ENCODE measurements at regions not wholly inside any gene's neighbourhood (a gene's known extent, or its start where the extent isn't known, plus 50 kb on each side); places are given as distances from the start of the nearest gene placed in this dataset.

DNA sequence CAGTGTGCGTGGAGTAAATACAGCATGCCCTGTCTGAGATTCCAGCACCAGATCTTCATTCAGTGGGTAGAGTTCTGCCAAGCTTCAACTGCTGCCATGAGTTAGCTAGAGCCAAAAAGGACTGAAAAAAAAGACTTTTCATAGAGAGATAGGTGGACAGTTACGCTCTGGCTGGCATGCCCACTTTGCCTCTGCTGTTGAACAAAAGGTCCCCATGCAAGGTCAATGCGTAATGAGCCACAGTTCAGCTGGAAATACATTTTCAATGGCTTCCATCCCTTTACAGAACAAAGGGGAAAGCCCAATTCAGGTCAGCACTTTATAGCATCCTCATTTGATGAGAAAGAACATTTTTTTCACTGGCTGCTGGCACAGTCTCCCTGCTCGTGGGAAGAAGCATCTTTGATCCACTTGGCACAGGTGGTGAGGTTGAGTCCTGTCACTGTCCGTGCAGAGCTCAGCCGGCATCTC lies 86.9 kb upstream of the ERCC6L2 start:
- no peak for DNase-seq
- Mint-ChIP-seq H3K36me3 (ENCODE audit: insufficient read depth in 1 of 3, low read depth in 3 of 3) (no peaks in the 10 kb centered on the region), H3K9me3 (no peaks in the 10 kb centered on the region), H3K4me1 (peaks cover 25 to 26% of the 10 kb centered on the region in 2 experiments), H3K27me3 (ENCODE audit: low read depth) (peaks cover 3% of the 10 kb centered on the region; the same call in 1 of the 2 replicates), H3K4me3 (no peak overlapping the region), H3K27ac (no peak overlapping the region)
- Histone ChIP-seq H4K8ac (replicated peaks; ENCODE audit: insufficient read length, low read depth, low read length) (no peak overlapping the region), H4K5ac (ENCODE audit: insufficient read length, low read depth, low read length) (no peak overlapping the region), H4K91ac (ENCODE audit: insufficient read length, low read depth, low read length) (no peak overlapping the region), H3K23me2 (ENCODE audit: insufficient read length, low read depth, low read length, poor library complexity, severe bottlenecking) (no peaks in the 10 kb centered on the region), H3K27me3 (ENCODE audit: insufficient read depth, low read length) (no peaks in the 10 kb centered on the region), H3K9me3 (ENCODE audit: control insufficient read depth, low read depth, low read length) (no peaks in the 10 kb centered on the region), H3K14ac (ENCODE audit: insufficient read depth, low read length) (no peak overlapping the region), H3K56ac (ENCODE audit: insufficient read length, low read depth, low read length) (no peak overlapping the region), H3T11ph (ENCODE audit: low read length) (no peak overlapping the region), H2BK20ac (ENCODE audit: low read depth, low read length, poor library complexity, severe bottlenecking) (no peak overlapping the region), H3K23ac (ENCODE audit: insufficient read length, low read depth, low read length) (no peak overlapping the region), H3K79me1 (ENCODE audit: insufficient read depth, low read depth, low read length, poor library complexity, severe bottlenecking) (no peaks in the 10 kb centered on the region), H2BK15ac (ENCODE audit: low read depth, low read length) (no peak overlapping the region), H2BK5ac (ENCODE audit: insufficient read length, low read length) (no peak overlapping the region), H2AK5ac (ENCODE audit: insufficient read length, low read length) (no peak overlapping the region), H2BK12ac (ENCODE audit: insufficient read length, low read depth, low read length) (no peak overlapping the region), H3K4me1 (ENCODE audit: insufficient read depth, low read length) (peaks cover 3% of the 10 kb centered on the region; the same call in 1 of the 2 replicates), H2BK120ac (ENCODE audit: low read depth, low read length, poor library complexity, severe bottlenecking) (no peak overlapping the region), H3K27ac (ENCODE audit: insufficient read length, low read depth, low read length) (no peak overlapping the region), H2AFZ (ENCODE audit: low read length) (no peak overlapping the region), H3K4ac (ENCODE audit: low read depth, low read length) (no peak overlapping the region), H4K20me1 (ENCODE audit: control insufficient read depth, insufficient read depth, insufficient read length) (no peaks in the 10 kb centered on the region), H3K18ac (ENCODE audit: insufficient read length, low read depth, low read length) (no peak overlapping the region), H3K79me2 (ENCODE audit: insufficient read depth, low read length) (no peaks in the 10 kb centered on the region), H3K9ac (ENCODE audit: extremely low read depth, insufficient read length, low read length) (no peak overlapping the region), H3K4me2 (ENCODE audit: insufficient read depth, insufficient read length, low read length) (no peak overlapping the region)
- TF ChIP-seq, protein P1, sequence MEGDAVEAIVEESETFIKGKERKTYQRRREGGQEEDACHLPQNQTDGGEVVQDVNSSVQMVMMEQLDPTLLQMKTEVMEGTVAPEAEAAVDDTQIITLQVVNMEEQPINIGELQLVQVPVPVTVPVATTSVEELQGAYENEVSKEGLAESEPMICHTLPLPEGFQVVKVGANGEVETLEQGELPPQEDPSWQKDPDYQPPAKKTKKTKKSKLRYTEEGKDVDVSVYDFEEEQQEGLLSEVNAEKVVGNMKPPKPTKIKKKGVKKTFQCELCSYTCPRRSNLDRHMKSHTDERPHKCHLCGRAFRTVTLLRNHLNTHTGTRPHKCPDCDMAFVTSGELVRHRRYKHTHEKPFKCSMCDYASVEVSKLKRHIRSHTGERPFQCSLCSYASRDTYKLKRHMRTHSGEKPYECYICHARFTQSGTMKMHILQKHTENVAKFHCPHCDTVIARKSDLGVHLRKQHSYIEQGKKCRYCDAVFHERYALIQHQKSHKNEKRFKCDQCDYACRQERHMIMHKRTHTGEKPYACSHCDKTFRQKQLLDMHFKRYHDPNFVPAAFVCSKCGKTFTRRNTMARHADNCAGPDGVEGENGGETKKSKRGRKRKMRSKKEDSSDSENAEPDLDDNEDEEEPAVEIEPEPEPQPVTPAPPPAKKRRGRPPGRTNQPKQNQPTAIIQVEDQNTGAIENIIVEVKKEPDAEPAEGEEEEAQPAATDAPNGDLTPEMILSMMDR (conservative IDR thresholded peaks at IDR 0.05): no peak
- WGBS (ENCODE audit: extremely low coverage, insufficient read length, low lambda C conversion rate): no CpG with 5 or more reads among the region's 6 CpGs

Data from H9 (cell line).